IPS-NIHi7 (cell line): ENCODE measurements at regions not wholly inside any gene's neighbourhood (a gene's known extent, or its start where the extent isn't known, plus 50 kb on each side); places are given as distances from the start of the nearest gene placed in this dataset.

ENCODE experiments used
- DNase-seq: peaks from one replicate; pipeline ENCODE4 v3.0.0; 2012; ENCODE audit warnings: mixed read lengths; ENCODE audit errors: extremely low spot score

- no peak for DNase-seq
These were observed 136.6 kb downstream of the PIK3R1 start for GRCh38 chr5:68352166-68352565.

- DNase-seq = no peak
These were observed 138.0 kb downstream of the PIK3R1 start for GRCh38 chr5:68353605-68354004.

- no peak for DNase-seq
These were observed 138.8 kb downstream of the PIK3R1 start for GRCh38 chr5:68354315-68354714.

- no peak for DNase-seq
These were observed 140.7 kb downstream of the PIK3R1 start for GRCh38 chr5:68356216-68356615.

GRCh38 chr5:68356623-68357022 lies 141.1 kb downstream of the PIK3R1 start:
- no peak for DNase-seq

- DNase-seq = no peak
These were observed 144.1 kb downstream of the PIK3R1 start for GRCh38 chr5:68359699-68360098.

GRCh38 chr5:68362331-68362730 lies 146.8 kb downstream of the PIK3R1 start:
- no peak for DNase-seq

GRCh38 chr5:68365889-68366288 lies 150.3 kb downstream of the PIK3R1 start:
- DNase-seq = no peak

GRCh38 chr5:68367287-68367686 lies 151.7 kb downstream of the PIK3R1 start:
- DNase-seq = no peak

GRCh38 chr5:68367717-68368116 lies 152.2 kb downstream of the PIK3R1 start:
- no peak for DNase-seq

GRCh38 chr5:68368311-68369022 lies 152.9 kb downstream of the PIK3R1 start:
- DNase-seq = no peak

GRCh38 chr5:68369023-68369359 lies 153.4 kb downstream of the PIK3R1 start:
- DNase-seq = no peak

- DNase-seq = no peak
These were observed 154.0 kb downstream of the PIK3R1 start for GRCh38 chr5:68369457-68370125.

- no peak for DNase-seq
These were observed 154.6 kb downstream of the PIK3R1 start for GRCh38 chr5:68370196-68370595.

GRCh38 chr5:68371607-68372006 lies 156.1 kb downstream of the PIK3R1 start:
- no peak for DNase-seq

GRCh38 chr5:68372161-68372560 lies 156.6 kb downstream of the PIK3R1 start:
- no peak for DNase-seq

GRCh38 chr5:68373050-68373449 lies 157.5 kb downstream of the PIK3R1 start:
- no peak for DNase-seq

- no peak for DNase-seq
These were observed 159.4 kb downstream of the PIK3R1 start for GRCh38 chr5:68374796-68375518.

- no peak for DNase-seq
These were observed 160.0 kb downstream of the PIK3R1 start for GRCh38 chr5:68375540-68375939.

GRCh38 chr5:68376935-68377334 lies 161.4 kb downstream of the PIK3R1 start:
- DNase-seq = no peak

GRCh38 chr5:68377733-68378132 lies 162.2 kb downstream of the PIK3R1 start:
- DNase-seq = no peak

GRCh38 chr5:68378204-68378820 lies 162.8 kb downstream of the PIK3R1 start:
- no peak for DNase-seq
